Tibial artery (tissue), 4 donors: ENCODE measurements at regions not wholly inside any gene's neighbourhood (a gene's known extent, or its start where the extent isn't known, plus 50 kb on each side); places are given as distances from the start of the nearest gene placed in this dataset.

ENCODE experiments used
- DNase-seq, 2 donors: peaks; one replicate each; pipeline ENCODE4 v3.0.0-alpha.2; 2019
- H3K27ac ChIP-seq, 2 donors: fragments of 200-600 bp; sonication (generic) in 1 of 2; 1 replicate in 1 of 2; 2 replicates in 1 of 2; pipeline ENCODE4 v1.5.1; 2018 to 2019; ENCODE audit warnings: mild to moderate bottlenecking in 1 of 2
- H3K27me3 ChIP-seq, 2 donors: fragments of 200-600 bp; sonication (generic) in 1 of 2; one replicate each; pipeline versions ENCODE4 v1.5.1 to v1.6.0; 2016 to 2019
- H3K36me3 ChIP-seq, 3 donors: fragments of 200-600 bp; sonication (generic) in 2 of 3; one replicate each; pipeline ENCODE4 v1.5.1; 2016 to 2019; ENCODE audit warnings: mild to moderate bottlenecking in 2 of 3
- H3K4me1 ChIP-seq, 4 donors: fragments of 200-600 bp; sonication (generic) in 2 of 4; 1 replicate in 3 of 4; 2 replicates in 1 of 4; pipeline ENCODE4 v1.5.1; 2016 to 2019
- H3K4me3 ChIP-seq, 2 donors: fragments of 200-600 bp; sonication (generic) in 1 of 2; 1 replicate in 1 of 2; 2 replicates in 1 of 2; pipeline ENCODE4 v1.5.1; 2018 to 2019; ENCODE audit warnings: mild to moderate bottlenecking in 2 of 2
- H3K9me3 ChIP-seq, 3 donors: fragments of 200-600 bp; sonication (generic) in 1 of 3; one replicate each; pipeline ENCODE4 v1.5.1; 2016 to 2019
- intact Hi-C: fragments of 100-400 bp; cut with DNase I; formaldehyde crosslinking; loops from one replicate; pipeline ENCODE4 v1.15.0; 2023; ENCODE audit warnings: low total_unique reads
- TF ChIP-seq, protein P1 (sequence below), 2 experiments: fragments of 200-600 bp in 1 of 2; fragments of 450-650 bp in 1 of 2; IDR thresholded peaks; one replicate each; pipeline ENCODE4 v1.5.1; 2017 to 2019; ENCODE audit warnings: antibody characterized with exemption in 2 of 2, mild to moderate bottlenecking in 1 of 2, moderate library complexity in 1 of 2

DNA sequence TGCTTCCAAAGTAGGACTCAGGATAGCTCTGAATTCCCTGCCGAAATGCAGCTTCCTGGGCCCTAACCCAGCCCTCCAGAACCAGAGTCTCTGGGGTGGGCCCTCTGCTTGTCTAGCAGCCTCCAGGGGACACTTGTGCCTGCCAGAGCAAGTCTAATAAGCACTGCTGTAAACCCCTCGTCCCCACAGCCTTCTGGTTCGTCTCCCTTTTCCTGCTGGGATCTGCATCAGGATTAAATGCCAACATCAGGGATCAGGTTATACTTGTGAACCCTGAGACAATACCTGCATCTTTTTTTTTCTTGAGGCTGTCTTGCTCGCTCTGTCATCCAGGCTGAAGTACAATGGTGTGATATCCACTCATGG lies 282.0 kb downstream of the SEC14L1 start:
- Histone ChIP-seq H3K36me3 (peaks cover 0 to 4% (median 3%) of the 10 kb centered on the region in 3 donors), H3K9me3 (no peaks in the 10 kb centered on the region), H3K4me3 (no peak overlapping the region), H3K4me1 (peaks cover 5 to 92% (median 75%) of the 10 kb centered on the region in 4 donors), H3K27ac (peak overlapping the region; percentile 79 to 82), H3K27me3 (no peaks in the 10 kb centered on the region)
- intact Hi-C loops: no loop called here
- TF ChIP-seq, protein P1, sequence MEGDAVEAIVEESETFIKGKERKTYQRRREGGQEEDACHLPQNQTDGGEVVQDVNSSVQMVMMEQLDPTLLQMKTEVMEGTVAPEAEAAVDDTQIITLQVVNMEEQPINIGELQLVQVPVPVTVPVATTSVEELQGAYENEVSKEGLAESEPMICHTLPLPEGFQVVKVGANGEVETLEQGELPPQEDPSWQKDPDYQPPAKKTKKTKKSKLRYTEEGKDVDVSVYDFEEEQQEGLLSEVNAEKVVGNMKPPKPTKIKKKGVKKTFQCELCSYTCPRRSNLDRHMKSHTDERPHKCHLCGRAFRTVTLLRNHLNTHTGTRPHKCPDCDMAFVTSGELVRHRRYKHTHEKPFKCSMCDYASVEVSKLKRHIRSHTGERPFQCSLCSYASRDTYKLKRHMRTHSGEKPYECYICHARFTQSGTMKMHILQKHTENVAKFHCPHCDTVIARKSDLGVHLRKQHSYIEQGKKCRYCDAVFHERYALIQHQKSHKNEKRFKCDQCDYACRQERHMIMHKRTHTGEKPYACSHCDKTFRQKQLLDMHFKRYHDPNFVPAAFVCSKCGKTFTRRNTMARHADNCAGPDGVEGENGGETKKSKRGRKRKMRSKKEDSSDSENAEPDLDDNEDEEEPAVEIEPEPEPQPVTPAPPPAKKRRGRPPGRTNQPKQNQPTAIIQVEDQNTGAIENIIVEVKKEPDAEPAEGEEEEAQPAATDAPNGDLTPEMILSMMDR (IDR thresholded peaks at IDR 0.05): no peak
- DNase-seq: no peak

DNA sequence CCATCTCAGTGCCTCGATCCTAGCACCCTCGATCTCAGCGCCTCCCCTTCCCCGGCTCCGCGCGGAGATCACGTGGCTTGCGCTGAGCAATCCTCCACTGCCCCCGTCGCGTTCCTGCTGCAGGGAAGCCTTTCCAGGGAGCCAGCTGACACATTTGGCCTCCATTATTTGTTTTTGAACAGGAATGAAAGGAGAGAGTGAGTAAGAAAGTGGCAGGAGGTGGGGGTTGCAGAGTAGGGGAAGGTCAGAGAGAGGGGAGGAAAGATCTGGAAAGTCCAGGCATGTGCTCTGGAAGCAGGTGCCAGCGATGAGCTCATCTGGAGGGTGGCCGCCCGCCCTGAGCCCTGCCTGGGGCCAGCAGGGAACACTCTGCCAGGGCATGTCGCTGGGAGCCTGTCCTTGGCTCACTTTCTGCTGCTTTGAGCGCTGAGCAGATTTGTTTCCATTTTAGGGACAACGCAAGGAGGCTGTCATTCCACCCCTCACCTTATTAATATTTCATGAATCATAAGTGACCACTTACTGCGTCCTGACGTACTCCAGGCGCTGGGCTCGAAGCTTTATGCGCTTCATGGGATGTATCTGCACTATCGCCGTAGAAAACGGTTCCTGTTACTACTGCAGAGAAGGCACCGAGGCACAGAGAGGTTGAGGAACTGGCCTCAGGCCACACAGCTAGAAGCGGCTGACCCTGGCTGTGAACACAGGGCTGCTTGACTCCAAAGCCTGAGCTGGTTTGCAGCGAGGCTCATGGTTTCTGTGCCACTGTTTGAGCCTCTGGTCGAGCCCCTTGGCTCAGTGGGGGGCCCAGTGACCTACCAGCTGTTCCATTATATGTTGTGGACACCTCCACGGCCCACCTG lies 283.1 kb downstream of the SEC14L1 start:
- TF ChIP-seq, protein P1 (IDR thresholded peaks at IDR 0.05): no peak
- intact Hi-C loops: no loop called here
- Histone ChIP-seq H3K27me3 (no peaks in the 10 kb centered on the region), H3K9me3 (no peaks in the 10 kb centered on the region), H3K4me1 (peaks cover 10 to 98% (median 85%) of the 10 kb centered on the region in 4 donors), H3K36me3 (no peaks in the 10 kb centered on the region), H3K27ac (peak overlapping the region; percentile 82 to 87), H3K4me3 (peak overlapping the region; percentile 10 to 12)
- peak; percentile 93 to 99 for DNase-seq

DNA sequence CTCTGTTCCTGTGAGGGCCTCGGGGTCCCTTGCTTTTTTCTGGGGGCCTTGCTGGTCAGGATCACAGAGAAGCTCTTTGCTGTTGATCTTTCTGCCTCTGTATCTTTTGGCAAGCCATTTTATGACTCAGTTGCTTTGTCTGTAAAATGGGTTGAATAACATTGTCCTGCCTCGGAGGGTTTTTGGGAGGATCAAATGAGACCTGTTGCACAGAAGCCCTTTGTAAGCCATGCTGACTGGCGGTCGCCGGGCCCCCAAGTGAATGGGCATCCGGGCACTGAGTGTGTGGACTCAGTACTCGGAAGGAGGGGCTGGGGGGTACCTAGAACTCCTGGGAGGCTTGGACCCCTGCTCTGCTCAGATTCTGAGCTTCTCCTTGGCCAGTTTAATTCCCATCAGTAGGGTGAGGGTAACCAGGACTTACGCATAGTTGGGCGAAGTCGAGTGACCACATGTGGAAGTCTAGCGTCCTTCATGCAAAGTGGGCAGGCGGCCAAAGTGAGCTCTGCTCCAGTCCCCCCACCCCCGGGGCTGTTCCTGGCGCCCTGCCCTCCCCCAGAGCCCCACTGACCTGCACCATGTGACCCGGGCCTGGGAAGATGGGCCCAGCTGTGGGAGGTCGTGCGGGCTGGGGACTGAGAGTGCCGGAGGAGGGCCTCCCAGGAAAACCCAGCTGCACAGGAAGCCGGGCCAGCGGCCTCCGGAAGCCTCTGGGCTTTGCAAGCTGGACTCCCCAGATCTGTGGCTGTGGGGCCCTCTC lies 284.0 kb downstream of the SEC14L1 start:
- Histone ChIP-seq H3K9me3 (no peaks in the 10 kb centered on the region), H3K4me3 (no peak overlapping the region), H3K27ac (peak overlapping the region; percentile 82 to 87), H3K36me3 (no peaks in the 10 kb centered on the region), H3K27me3 (no peaks in the 10 kb centered on the region), H3K4me1 (peaks cover 10 to 100% (median 90%) of the 10 kb centered on the region in 4 donors)
- TF ChIP-seq, protein P1 (IDR thresholded peaks at IDR 0.05): no peak
- DNase-seq: peak; percentile 89 to 95
- intact Hi-C loops: loop anchor here (5.0 kb wide), 2 partner anchors 52 to 97 kb away; no protein-coding TSS in a partner anchor

DNA sequence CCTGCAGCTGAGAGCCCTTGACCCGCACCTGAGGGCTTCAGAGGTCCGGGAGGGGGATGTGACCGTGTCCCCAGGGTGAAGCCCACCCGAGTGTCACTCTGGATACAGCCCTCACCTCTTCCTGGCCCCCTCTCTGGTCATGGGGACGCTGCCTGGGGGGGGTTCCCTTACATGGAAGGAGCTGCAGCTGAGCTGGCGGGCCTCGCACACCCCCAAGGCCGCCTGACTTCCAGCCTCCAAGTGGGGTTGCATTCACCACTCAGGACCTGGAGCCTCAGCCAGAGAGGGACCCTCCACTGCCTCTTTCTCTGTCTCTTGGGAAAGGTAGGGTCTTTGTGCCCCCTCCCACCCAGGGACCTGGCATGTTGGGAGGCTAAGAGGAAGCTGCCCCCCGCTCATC lies 284.6 kb downstream of the SEC14L1 start:
- no peak for DNase-seq
- Histone ChIP-seq H3K27me3 (no peaks in the 10 kb centered on the region), H3K4me1 (peaks cover 10 to 100% (median 92%) of the 10 kb centered on the region in 4 donors), H3K4me3 (no peak overlapping the region), H3K9me3 (no peaks in the 10 kb centered on the region), H3K27ac (peak overlapping the region; percentile 82 to 87), H3K36me3 (no peaks in the 10 kb centered on the region)
- intact Hi-C loops: loop anchor here (5.0 kb wide), 2 partner anchors 53 to 98 kb away; no protein-coding TSS in a partner anchor
- TF ChIP-seq, protein P1 (IDR thresholded peaks at IDR 0.05): no peak

DNA sequence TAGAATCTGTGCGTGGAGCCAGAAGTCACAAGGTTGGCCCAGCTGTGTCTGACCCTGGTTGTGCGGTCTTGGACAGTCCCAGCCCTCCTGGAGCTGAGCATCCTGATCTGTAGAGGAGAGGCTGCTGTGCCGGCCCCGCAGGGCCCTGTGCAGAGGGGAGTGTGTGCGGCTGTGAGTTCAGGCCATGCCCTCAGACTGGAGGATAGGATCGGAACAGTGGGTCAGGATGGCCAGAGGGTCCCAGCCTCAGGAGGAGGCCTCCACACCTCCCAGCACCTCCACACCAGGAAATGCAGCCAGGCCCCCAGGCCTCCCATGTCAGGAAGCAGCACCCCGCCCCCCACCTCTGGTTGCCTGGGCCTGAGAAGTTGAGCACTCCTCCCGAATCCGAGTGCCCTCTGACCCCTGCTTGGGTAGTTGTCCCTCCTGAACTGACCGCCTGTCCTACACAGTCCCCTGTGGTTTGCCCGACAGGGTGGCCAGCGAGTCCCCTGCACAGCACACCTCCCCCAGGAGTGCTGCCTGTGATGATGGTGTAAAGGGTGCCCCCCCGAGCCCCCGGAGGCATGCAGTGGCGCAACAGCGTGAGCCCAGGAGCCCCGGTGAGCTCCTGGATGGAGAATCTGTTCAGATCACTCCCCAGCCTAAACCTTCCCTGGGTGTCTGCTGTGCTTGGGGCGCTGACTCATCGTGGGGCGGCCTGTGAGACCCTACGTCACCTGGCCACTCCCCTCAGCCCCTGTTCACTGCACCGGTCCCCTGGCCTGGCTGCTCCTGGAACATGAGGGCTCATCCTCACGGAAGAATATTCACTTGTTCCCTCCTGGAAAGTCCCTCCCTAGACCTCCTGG lies 285.2 kb downstream of the SEC14L1 start:
- DNase-seq: peak in 1 of 2 donors; percentile 80
- Histone ChIP-seq H3K36me3 (no peaks in the 10 kb centered on the region), H3K27ac (peak overlapping the region; percentile 82 to 87), H3K9me3 (no peaks in the 10 kb centered on the region), H3K4me1 (peaks cover 10 to 100% (median 94%) of the 10 kb centered on the region in 4 donors), H3K27me3 (no peaks in the 10 kb centered on the region), H3K4me3 (no peak overlapping the region)
- intact Hi-C loops: loop anchor here (5.0 kb wide), 2 partner anchors 54 to 99 kb away; no protein-coding TSS in a partner anchor
- TF ChIP-seq, protein P1 (IDR thresholded peaks at IDR 0.05): no peak
